GM21825 (cell line): ENCODE measurements at regions not wholly inside any gene's neighbourhood (a gene's known extent, or its start where the extent isn't known, plus 50 kb on each side); places are given as distances from the start of the nearest gene placed in this dataset.

Experiments used
- ATAC-seq: cut with Tn5 transposase; IDR thresholded peaks from one replicate; pipeline ENCODE4 v1.9.1; 2021; ENCODE audit warnings: mild to moderate bottlenecking, moderate library complexity; ENCODE audit not compliant: unreplicated experiment

DNA sequence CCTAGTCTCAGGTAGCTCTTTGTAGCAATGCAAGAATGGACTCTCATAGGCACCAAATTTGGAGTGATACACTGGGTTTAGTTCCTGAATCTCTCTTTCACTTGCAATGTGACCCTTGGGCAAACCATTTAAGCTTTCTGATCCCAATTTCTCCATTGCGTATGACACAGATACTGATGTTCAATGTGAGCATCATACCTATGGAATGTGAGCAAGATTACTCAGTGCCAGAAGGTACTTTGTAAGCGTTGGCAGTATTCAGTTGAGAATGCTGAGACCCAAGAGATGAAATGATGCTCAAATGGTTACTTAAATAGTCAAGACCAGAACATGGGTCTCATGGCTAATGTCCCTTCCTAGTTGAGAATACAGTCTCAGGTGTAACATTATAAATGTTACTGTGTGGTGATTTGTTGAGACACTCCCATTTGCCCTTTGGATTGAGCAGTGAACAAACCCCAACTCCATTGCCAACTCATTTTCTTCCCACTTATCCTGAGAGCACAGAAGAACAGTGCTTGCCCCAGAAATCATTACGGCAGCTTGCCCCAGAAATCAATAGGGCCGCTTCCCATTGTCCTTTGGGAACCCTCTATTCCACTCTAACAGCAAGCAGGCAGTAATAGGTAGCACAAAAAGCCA, 134.1 kb downstream of the SOX9 start:
- no peak for ATAC-seq

DNA sequence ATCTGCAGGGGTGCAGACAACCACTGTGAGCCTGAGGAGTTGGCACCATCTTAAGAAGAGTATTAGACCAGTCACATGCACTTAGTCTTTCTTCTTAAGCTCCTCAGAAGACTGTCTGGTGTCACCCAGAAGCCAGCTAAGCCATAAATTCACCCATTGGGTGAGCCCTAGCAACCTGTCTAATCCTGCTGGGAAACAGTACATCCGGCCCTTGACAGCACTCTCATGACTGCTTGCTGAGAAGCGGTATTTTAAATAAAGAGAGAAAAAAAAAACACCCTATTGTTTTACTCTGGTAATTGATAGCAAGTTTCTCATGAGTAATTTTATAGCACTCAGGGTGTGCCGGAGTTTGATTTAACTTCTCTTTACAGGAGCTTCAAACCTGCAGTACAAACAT, 134.7 kb downstream of the SOX9 start:
- ATAC-seq = no peak

DNA sequence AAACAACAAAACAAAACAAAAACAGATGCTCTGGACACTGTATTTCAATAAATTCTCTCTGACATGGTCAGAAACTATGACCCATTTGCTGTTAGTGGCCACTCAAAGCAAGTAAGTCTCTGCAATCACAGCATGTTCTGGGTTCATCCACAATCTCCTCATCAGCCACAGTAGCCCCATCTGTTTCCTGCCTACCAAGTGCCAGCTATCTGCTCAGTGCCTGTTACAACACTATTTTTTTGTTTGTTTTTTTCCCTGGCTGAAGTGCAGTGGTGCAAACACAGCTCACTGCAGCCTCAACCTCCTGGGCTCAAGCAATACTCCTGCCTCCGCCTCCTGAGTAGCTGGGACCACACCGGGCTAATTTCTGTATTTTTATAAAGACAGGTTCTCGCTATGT, 137.9 kb downstream of the SOX9 start:
- no peak for ATAC-seq

DNA sequence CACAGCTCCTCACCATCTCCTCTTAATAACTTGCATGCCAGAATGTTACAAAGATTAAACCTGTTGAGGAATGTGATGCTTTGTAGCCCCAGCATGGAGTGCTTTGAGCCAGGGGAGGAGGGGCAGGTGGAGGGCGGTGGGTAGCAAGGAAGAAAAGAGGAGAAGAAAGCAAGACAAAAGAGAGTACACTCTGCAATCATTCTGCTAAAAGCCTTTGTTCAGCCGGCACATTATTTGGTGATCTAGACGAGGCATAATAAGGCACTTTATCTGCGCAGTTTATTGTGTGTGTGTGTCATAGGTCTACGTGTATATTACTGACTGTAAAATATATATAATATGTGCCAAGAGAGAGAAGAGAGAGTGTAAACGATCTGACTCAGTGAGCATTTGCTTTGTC, 139.1 kb downstream of the SOX9 start:
- ATAC-seq = no peak

DNA sequence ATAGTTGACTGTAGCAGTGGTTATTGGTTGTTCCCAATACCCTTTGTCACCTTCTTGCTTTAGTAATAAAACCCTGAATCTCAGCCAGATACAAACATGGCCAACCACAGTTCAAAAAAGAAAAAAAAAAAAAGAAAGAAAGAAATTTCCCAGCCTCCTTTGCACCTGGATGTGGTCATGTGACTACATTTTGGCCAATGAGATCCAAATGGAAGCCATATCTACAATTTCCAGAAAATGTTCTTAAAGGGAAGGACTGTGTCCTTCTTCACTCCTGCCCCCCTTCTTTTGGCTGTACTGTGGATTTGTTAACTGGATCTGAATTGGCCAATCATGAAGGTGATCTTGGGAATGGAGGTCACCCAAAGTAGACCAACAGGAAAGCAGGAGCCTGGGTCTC, 141.9 kb downstream of the SOX9 start:
- no peak for ATAC-seq

DNA sequence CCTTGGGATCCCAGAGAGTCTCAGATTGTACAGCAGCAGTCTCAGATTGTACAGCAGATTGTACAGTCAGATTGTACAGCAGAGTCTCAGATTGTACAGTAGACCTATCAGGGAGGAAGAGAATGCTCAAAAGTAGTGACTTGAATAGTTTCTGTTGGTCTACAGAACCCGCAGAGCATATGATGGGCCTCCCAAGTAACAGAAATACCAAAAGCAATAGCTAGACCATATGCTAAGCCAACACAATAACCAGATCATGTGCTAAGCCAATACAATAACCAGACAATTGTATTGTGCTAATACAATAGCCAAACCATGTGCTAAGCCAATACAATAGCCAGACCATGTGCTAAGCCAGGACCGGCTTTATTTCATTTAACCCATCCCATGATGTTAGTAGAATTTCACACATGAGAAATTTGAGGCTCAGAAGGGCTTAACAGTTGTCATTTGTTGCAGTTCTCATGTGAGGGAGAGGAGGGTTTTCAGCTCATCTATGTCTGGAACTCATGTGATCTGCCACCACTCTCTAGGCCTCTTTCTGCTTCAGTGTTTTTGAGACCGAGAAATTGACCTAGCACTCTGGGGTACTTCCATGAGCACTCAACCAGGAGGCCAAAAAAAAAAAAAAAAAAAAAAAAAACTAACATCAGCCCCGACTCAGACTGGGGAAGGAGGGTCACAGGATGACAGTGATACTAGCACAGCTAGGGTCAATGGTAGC, 144.0 kb downstream of the SOX9 start:
- no peak for ATAC-seq

DNA sequence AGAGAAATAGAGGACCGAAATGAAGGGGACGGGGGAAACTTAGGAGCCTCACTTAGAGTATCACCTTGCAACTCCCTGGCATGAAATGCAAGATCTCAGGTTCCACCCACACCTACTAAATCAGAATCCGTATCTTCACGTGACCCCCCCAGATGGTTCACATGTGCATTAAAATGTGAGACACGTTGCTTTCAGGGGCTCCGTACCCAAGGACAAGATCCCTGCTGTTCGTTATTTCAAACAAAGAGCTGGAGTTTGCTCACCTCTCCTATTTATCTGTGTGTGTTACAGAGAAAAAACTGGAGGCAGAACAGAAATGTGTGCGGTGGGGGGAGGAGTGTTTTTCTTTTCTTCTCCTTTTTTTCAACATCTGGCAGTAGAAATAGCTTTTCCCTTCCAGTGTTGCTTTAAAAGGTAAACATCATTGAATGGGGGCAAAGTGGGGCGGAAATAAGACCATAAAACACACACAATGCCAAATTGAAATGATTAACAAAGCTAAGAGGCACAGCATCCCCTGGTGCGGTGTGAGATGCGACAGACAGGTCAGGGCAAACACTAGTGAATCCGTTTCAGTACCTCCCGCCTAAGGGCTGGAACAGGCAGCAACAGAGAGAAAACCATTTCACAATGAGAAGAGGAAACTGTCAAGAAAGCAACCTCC, 145.4 kb downstream of the SOX9 start:
- no peak for ATAC-seq

DNA sequence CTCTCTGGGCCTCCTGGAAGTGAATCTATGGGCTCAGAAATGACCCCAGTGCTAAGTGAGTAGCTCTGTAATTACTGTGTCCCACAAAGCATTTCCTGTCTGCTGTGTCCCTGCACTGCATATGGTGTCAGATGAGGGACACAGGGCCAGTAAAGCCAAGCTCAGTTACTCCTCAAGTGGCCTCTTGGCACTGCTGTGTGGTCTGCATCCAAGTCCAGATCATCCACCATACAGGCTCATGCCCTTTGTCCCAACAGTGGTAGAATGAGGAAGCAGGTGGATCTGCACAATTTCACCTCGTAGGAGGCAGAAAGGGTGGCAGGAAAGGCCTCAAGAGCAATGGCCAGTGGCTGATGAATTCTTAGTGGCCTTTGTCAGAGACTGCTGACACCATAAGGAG, 146.8 kb downstream of the SOX9 start:
- no peak for ATAC-seq

DNA sequence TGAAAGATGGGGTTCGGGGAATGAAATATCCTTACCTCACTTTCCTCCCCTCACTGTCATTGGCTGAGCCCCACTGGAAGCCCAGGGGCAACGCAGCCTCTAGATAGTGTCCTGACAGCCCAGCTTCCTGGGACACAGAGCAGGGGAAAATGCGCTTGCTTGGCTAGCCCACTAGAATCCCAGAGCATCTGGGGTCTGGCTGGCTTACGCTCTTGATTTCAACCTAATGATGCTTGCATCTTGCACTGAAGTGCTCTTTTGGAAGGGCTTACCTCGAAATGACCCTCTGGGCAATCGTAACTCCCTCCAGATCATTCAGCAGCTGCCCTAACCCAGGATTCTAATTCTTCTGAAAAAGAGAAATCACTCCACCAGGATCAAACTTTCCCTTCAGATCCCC, 147.6 kb downstream of the SOX9 start:
- no peak for ATAC-seq

DNA sequence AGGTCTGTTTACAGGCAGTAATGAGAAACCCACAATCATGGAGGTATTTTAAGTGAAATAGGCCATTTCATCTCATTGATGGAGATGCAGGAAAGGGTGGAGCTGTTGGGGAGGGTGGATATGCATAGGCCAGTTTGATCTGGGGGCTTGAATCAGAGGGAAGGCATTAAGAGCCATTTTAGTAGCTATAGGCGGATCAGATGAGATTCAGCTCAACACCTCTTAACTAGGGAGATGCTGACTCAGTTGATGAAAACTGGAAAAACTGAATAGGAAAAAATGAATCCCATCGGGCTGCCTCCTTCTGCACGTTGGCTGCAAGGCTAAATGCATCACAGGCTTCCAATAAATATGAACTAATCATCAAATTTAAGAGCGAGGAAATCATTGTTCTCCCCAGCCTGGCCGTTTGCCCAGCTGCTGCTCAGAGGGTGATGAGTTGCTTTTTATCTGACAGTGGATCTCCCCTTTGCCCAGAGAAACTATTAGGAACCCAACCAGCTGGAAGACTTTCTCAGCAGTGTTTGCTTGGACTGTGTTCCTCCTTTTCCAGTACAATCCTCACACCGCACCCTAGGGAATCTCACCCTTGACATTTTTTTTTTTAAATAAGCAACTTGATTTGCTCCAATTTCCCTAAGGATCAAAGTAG, 149.6 kb downstream of the SOX9 start:
- no peak for ATAC-seq

DNA sequence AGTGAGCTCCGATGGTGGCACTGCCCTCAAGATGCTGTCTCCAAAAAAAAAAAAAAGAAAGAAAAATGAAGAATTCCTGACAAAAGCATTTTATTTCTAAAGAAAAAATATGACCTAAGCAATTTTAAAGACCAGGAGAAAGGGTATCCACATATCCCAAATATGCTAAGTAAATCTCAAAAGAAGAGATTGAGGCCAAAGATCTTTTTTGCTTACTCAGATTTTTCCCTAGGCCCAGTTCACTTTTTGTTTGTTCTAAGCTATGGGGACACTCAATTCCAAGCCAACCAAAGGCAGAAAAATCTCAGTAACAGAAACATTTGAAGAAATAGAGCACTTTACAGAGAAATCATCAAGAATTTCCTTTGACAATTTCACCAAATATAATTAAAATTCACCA, 150.8 kb downstream of the SOX9 start:
- no peak for ATAC-seq

DNA sequence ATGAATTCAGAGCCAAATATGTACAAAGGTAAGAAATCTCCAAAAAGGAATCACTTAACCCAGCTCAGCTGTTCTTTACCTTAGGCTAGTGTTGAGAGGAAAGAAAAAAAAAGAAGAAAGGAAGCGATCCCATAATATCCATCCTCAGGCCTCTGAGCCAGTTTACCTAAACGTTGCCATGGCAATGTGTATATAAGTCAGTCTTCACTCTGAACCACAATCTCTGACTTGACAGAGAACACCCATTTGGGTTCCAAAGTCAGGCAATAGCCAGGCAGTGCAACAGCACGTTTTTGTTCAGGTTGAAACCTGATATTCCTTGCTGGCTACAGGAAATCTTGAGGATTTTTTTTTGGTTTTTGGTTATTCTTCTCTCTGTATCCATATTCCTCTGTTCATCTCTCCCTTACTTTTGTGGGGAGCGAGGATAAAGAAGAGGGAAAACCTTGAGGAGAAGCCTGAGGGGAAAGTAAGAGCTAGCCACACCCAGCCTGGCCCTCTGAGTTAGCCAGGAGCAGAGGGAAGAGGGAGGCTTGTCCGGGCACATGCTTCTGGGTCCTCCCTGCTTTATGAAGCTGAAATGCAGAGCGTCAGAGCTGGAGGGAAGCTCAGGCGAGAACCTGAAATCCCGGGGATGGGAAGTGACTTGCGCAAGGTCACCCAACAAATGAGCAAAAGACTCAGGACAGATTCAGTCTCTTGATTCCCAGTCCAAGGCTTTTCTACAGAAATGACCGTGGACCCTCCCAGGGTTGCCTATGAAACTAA, 152.7 kb downstream of the SOX9 start:
- no peak for ATAC-seq

DNA sequence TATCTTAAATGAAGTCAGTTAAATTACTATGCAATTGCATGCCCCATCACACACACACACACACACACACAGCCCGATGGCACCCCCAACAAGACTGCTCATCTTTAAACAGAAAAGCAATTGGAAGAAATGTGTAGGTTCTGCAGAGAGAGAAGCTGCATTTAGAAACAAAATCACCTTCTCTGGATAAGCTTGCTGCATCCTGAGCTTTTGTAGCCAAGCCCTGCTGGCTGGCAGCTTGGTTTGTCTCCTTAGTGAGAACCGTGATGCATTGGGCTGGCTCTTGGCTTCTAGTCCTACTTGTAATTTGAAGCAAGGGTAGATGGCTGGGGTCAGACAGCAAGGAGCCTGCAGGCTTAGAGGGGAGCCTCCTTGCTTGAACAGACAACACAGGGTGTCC, 153.8 kb downstream of the SOX9 start:
- ATAC-seq = no peak

DNA sequence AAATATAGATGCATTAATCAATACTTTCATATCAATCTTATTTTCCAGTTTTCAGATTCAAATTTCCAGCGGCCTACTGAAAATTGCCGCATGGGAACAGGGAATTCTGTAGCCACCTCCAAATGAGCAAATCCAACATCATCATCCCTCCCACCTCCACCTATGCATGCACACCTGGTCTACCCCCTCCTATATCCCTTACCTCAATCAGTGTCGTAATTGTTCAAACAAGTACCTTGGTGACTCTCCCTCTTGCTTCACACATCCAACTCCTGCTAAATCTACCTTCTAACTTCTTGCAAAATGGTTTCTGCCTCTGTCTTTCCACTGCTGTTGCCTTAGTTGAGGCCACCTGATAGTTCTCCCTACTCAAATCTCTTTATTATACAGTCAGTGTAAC, 160.1 kb downstream of the SOX9 start:
- no peak for ATAC-seq

DNA sequence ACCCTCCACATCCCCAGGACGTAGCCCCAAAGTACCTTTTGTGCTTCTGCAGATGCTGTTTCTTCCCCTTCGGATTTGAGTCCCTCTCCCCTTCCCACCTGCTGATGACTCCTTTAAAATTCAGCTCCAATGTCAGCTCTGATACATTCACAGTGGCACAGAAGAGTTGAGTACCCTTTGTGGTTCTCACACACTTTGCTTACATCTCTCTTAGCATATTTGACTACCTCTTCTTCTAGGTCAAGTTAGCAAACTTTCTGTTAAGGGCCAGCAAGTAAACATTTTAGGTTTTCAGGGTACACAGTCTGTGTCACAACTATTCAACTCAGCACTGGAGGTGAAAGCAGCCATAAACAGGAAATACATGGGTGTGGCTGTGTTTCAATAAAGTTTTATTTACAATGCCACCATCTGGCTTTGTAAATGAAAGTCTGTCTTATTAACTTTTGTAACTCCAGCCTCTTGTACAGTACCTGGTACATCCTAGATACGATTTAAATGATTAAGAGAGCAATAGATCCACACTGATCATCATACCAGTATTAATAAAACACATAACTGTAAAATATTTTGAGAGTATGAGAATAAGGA, 161.7 kb downstream of the SOX9 start:
- no peak for ATAC-seq

DNA sequence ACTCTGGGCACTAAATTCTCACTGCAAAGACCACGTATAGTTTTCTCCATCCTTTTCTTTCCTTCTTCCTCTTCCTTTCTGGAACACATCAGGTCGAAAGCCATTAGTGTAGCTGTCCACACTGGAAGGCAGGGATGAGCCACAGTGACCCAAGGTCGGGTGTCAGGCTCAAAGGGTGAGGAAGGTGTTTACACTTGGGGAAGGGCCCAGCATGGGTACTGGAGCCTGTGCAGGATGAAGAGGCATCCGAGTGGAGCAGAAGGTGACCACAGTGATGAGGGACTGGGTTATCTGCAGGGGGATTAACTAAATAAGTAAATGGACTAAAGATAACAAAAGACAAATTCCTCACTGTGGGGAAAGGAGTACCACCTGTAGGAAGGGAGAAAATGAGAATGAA, 164.0 kb downstream of the SOX9 start:
- no peak for ATAC-seq

DNA sequence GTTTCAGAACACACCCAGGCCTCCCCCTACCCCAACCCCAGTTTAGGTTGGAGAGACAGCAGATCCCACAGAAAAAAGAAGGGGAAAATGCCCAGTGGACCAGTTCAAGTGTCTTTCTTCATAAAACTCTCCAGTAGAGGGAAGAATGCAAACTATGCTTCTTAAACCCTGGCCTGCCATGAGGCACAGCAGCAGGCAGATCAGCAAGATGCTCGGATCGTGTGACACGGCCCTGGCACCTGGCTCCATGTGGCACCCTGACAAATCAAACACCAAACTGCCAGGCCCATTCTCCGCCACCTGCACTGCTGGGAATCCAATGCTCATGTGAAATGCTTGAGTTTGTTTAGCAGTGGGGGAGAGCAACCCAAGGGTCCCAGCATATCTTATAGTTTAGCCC, 166.8 kb downstream of the SOX9 start:
- no peak for ATAC-seq

DNA sequence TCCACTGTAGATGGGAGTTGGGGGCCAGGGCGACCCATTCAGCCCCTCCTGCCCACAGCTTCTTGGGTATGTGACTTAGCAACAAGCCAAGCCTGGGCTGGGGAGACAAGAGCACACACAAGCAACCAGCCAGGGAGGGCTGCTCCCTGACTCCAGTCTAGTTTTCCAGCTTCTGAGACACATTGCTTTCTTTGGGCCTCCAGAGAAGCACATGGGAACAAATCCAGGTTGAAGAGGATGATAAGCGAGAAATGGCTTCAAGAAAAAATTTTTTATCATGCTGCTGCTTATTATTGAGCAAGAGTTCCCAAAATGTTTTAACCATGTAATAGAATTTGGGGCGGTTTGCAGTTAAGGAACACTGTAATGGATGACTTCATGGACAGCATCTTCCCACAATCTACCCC, 173.7 kb downstream of the SOX9 start:
- ATAC-seq = no peak

DNA sequence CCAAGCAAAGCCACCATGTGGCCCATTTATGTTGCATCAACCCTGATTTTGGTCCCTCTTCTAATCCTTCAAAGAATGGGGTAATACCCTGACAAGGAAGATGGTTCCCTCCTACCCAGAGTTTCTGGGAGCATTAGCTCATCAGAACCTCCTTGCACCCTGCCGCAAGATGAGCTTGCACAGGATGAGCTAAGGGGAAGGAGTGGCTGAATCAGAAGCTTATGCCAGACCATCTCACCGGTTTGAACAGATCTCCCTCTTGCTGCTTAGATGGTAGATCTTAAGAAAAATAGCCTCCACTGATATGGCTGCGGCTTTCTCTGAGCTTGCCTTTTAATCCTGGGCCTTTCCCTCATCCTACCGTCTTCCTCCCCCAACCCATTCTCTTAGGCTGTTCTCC, 175.1 kb downstream of the SOX9 start:
- no peak for ATAC-seq

DNA sequence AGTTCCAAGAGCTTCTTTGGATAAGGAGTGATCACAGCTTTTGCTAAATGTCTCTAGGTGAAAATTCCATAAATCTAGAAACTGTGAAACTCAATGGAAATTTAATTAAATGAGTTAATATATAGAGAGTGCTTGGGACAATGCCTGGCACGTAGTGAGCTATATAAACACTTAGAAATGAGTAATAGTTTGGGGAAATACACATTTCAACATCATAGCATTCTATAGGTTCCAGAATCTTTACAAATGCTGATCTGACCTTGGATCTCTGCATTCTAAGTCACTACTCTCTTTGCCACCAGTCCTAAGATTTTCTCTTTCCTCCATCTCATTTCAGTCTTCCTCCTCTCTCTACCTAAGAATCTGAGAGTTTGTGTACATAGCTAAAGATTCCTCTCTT, 175.6 kb downstream of the SOX9 start:
- no peak for ATAC-seq
